GM12874 (cell line): ENCODE measurements at regions not wholly inside any gene's neighbourhood (a gene's known extent, or its start where the extent isn't known, plus 50 kb on each side); places are given as distances from the start of the nearest gene placed in this dataset.

Experiments used
- TF ChIP-seq, protein P1 (sequence below): IDR thresholded peaks from 2 replicates; pipeline ENCODE4 v1.5.1; 2011; ENCODE audit warnings: low read depth, mild to moderate bottlenecking, control low read depth, low read length, moderate library complexity; ENCODE audit not compliant: insufficient read depth

- TF ChIP-seq, protein P1, sequence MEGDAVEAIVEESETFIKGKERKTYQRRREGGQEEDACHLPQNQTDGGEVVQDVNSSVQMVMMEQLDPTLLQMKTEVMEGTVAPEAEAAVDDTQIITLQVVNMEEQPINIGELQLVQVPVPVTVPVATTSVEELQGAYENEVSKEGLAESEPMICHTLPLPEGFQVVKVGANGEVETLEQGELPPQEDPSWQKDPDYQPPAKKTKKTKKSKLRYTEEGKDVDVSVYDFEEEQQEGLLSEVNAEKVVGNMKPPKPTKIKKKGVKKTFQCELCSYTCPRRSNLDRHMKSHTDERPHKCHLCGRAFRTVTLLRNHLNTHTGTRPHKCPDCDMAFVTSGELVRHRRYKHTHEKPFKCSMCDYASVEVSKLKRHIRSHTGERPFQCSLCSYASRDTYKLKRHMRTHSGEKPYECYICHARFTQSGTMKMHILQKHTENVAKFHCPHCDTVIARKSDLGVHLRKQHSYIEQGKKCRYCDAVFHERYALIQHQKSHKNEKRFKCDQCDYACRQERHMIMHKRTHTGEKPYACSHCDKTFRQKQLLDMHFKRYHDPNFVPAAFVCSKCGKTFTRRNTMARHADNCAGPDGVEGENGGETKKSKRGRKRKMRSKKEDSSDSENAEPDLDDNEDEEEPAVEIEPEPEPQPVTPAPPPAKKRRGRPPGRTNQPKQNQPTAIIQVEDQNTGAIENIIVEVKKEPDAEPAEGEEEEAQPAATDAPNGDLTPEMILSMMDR, result no peak
Observed at GRCh38 chr5:60263346-60263745, 369.8 kb upstream of the PDE4D start.

- TF ChIP-seq, protein P1, result no peak
Observed at GRCh38 chr5:60262576-60263295, 369.2 kb upstream of the PDE4D start.

DNA sequence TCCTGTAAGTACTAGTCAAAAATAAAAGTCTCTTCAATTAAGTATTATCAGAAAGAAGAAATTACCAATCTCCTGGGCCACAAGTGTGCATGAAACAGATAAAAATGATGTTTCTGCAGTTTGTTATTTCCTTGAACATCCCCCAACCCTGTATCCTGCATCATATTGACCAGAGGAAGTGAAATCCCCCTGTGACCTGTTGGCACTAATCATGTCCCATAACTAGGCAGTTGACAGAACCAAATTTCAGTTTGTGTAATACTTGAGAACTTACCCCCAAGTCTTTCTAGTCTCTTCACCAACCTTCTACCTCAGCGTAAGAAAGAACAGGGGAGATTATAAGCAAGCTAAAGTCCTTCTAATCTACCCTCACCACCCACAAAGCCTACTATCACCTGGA, 368.2 kb upstream of the PDE4D start:
- TF ChIP-seq, protein P1, result no peak

GRCh38 chr5:60260658-60261057, 367.1 kb upstream of the PDE4D start:
- TF ChIP-seq, protein P1, result no peak

- TF ChIP-seq, protein P1, result no peak
Observed at GRCh38 chr5:60259730-60260129, 366.2 kb upstream of the PDE4D start.

- TF ChIP-seq, protein P1, result no peak
Observed at GRCh38 chr5:60257596-60258271, 364.2 kb upstream of the PDE4D start.

- TF ChIP-seq, protein P1, result no peak
Observed at GRCh38 chr5:60256546-60256945, 363.0 kb upstream of the PDE4D start.
